Duodenal mucosa (tissue), 2 donors: ENCODE measurements at regions not wholly inside any gene's neighbourhood (a gene's known extent, or its start where the extent isn't known, plus 50 kb on each side); places are given as distances from the start of the nearest gene placed in this dataset.

Experiments
- H3K27ac ChIP-seq: one replicate; pipeline ENCODE4 v1.7.0; 2013; ENCODE audit warnings: low read depth, low read length
- H3K27me3 ChIP-seq, 2 donors: one replicate each; pipeline ENCODE4 v1.7.0; 2013; ENCODE audit warnings: low read length in 2 of 2, control low read depth in 1 of 2; ENCODE audit not compliant: insufficient read depth in 2 of 2, control insufficient read depth in 1 of 2
- H3K36me3 ChIP-seq, 2 donors: one replicate each; pipeline ENCODE4 v1.7.0; 2013; ENCODE audit warnings: low read length in 2 of 2, control low read depth in 1 of 2; ENCODE audit not compliant: insufficient read depth in 2 of 2, control insufficient read depth in 1 of 2
- H3K4me1 ChIP-seq, 2 donors: one replicate each; pipeline ENCODE4 v1.7.0; 2013; ENCODE audit warnings: low read length in 2 of 2, control low read depth in 1 of 2; ENCODE audit not compliant: insufficient read depth in 2 of 2, control insufficient read depth in 1 of 2
- H3K4me3 ChIP-seq, 2 donors: one replicate each; pipeline ENCODE4 v1.7.0; 2013; ENCODE audit warnings: low read length in 2 of 2, low read depth in 1 of 2
- H3K9ac ChIP-seq, 2 donors: one replicate each; pipeline ENCODE4 v1.7.0; 2013; ENCODE audit warnings: low read length in 2 of 2, low read depth in 1 of 2
- H3K9me3 ChIP-seq, 2 donors: one replicate each; pipeline ENCODE4 v1.7.0; 2013; ENCODE audit warnings: low read length in 2 of 2, control low read depth in 1 of 2; ENCODE audit not compliant: control insufficient read depth in 1 of 2

- H3K27me3 ChIP-seq = no peaks in the 10 kb centered on the region
- no peak overlapping the region for H3K9ac ChIP-seq
- no peaks in the 10 kb centered on the region for H3K9me3 ChIP-seq
- H3K4me3 ChIP-seq = no peak overlapping the region
- no peaks in the 10 kb centered on the region for H3K4me1 ChIP-seq
- H3K27ac ChIP-seq = no peak overlapping the region
- no peaks in the 10 kb centered on the region for H3K36me3 ChIP-seq
Measured at GRCh38 chr17:69728816-69729215, 314.3 kb downstream of the MAP2K6 start.

GRCh38 chr17:69729944-69730343 lies 315.4 kb downstream of the MAP2K6 start:
- Histone ChIP-seq H3K27ac (no peak overlapping the region), H3K36me3 (no peaks in the 10 kb centered on the region), H3K4me1 (no peaks in the 10 kb centered on the region)

DNA sequence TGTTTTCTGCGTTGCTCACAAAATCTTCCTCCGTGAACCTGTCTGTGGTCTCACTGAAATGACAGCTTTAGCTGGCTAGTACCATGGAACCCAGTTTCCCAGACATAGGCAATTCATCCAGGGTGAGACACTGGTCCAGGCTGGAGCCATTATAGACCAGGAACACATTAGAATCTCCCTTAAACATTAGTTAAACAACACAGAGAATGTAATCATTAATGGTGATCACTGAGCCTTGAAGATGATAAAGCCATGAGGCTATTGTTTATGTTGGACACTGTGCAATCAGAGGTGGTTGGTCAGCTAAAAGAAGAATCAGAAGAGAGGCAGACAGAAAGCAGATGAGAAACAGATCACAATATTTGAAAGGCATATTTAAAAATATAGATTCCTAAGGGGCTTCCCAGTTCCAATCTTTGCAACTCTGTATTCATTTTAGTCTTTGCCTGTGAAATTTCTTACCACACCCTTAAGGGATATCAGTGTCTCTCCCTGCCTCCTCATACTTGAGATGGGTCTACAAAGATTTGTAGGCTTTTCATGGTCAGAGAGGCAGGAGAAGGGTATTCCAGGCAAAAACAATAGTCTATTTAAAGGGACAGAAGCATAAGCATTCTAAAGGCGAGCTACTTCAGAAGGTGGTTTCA lies 317.9 kb downstream of the MAP2K6 start:
- Histone ChIP-seq H3K27ac (no peak overlapping the region), H3K36me3 (no peaks in the 10 kb centered on the region), H3K4me1 (no peaks in the 10 kb centered on the region), H3K27me3 (no peaks in the 10 kb centered on the region), H3K9me3 (no peaks in the 10 kb centered on the region), H3K4me3 (no peak overlapping the region), H3K9ac (no peak overlapping the region)

More at GRCh38 chr17:69729944-69730343, 315.4 kb downstream of the MAP2K6 start:
- Histone ChIP-seq H3K9ac (no peak overlapping the region), H3K4me3 (no peak overlapping the region), H3K9me3 (no peaks in the 10 kb centered on the region), H3K27me3 (no peaks in the 10 kb centered on the region)

- no peak overlapping the region for H3K27ac ChIP-seq
- no peaks in the 10 kb centered on the region for H3K9me3 ChIP-seq
- H3K9ac ChIP-seq = no peak overlapping the region
- no peaks in the 10 kb centered on the region for H3K4me1 ChIP-seq
- no peak overlapping the region for H3K4me3 ChIP-seq
- no peaks in the 10 kb centered on the region for H3K27me3 ChIP-seq
- H3K36me3 ChIP-seq = no peaks in the 10 kb centered on the region
Measured at GRCh38 chr17:69733171-69734012, 318.9 kb downstream of the MAP2K6 start.

DNA sequence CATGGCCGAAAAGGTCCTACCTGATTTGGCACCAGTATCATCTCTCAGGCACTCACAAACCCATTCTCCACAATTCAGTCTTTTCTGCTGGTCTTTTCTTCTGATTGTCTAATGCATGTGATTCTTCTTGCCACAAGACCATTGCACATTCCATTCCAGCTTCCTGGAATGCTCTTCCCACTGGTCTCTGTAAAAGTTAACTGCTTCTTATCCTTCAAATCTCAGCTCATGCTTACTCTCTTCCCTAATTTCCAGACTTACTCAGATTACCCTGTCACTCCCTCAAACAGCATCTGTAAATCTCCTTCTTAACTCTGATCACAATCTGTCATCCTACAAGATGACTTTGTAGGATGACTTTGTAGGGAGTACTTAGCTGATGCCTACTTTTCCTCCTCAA lies 320.2 kb downstream of the MAP2K6 start:
- H3K9me3 ChIP-seq = no peaks in the 10 kb centered on the region
- H3K36me3 ChIP-seq = no peaks in the 10 kb centered on the region
- H3K4me1 ChIP-seq = no peaks in the 10 kb centered on the region
- H3K9ac ChIP-seq = no peak overlapping the region
- H3K4me3 ChIP-seq = no peak overlapping the region
- no peak overlapping the region for H3K27ac ChIP-seq
- no peaks in the 10 kb centered on the region for H3K27me3 ChIP-seq

DNA sequence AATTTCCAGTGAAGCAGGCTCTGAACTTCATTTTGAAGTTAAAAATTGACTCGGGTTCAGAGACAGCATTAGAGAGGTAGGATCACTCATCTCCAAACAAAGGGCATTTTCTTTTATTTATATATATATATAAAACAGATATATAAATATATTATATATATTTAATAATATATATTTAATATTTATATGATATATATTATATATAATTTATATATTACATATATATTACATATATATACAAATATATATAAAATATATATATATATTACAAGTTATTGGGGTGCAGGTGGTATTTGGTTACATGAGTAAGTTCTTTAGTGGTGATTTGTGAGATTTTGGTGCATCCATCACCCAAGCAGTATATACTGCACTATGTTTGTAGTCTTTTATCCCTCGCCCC lies 320.8 kb downstream of the MAP2K6 start:
- Histone ChIP-seq H3K36me3 (no peaks in the 10 kb centered on the region), H3K9me3 (no peaks in the 10 kb centered on the region), H3K4me1 (no peaks in the 10 kb centered on the region), H3K9ac (no peak overlapping the region), H3K27ac (no peak overlapping the region), H3K27me3 (no peaks in the 10 kb centered on the region), H3K4me3 (no peak overlapping the region)

DNA sequence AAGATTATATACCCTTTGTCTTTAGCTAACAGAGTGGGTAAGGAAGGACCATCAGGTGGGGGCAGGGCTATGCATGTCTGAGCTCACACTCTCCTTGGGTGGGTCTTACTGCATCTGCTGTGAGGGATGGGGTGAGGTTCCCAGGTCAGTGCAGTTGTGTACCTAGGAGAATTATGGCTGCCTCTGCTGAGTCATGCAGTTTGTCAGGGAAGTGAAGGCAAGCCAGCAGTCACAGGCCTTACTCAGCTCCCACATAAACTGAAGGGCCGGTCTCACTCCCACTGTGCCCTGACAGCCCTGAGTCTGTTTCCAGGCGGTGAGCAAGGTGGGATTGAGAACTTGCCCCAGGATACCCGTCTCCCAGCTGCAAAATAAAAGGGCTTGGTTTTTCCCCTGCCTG lies 328.6 kb downstream of the MAP2K6 start:
- H3K27me3 ChIP-seq = no peaks in the 10 kb centered on the region
- no peak overlapping the region for H3K4me3 ChIP-seq
- H3K27ac ChIP-seq = no peak overlapping the region
- no peaks in the 10 kb centered on the region for H3K4me1 ChIP-seq
- H3K9me3 ChIP-seq = no peaks in the 10 kb centered on the region
- no peaks in the 10 kb centered on the region for H3K36me3 ChIP-seq
- no peak overlapping the region for H3K9ac ChIP-seq

GRCh38 chr17:69744512-69745070 lies 330.1 kb downstream of the MAP2K6 start:
- no peaks in the 10 kb centered on the region for H3K4me1 ChIP-seq
- no peaks in the 10 kb centered on the region for H3K27me3 ChIP-seq
- no peak overlapping the region for H3K9ac ChIP-seq
- H3K9me3 ChIP-seq = no peaks in the 10 kb centered on the region
- no peaks in the 10 kb centered on the region for H3K36me3 ChIP-seq
- no peak overlapping the region for H3K4me3 ChIP-seq
- no peak overlapping the region for H3K27ac ChIP-seq

GRCh38 chr17:69749911-69750310 lies 325.1 kb upstream of the KCNJ16 start:
- H3K9ac ChIP-seq = no peak overlapping the region
- H3K9me3 ChIP-seq = no peaks in the 10 kb centered on the region
- no peaks in the 10 kb centered on the region for H3K36me3 ChIP-seq
- H3K27ac ChIP-seq = no peak overlapping the region
- H3K4me3 ChIP-seq = no peak overlapping the region
- no peaks in the 10 kb centered on the region for H3K27me3 ChIP-seq
- H3K4me1 ChIP-seq = no peaks in the 10 kb centered on the region

GRCh38 chr17:69757688-69758430 lies 317.2 kb upstream of the KCNJ16 start:
- Histone ChIP-seq H3K27me3 (no peaks in the 10 kb centered on the region), H3K27ac (no peak overlapping the region), H3K4me1 (no peaks in the 10 kb centered on the region), H3K36me3 (no peaks in the 10 kb centered on the region), H3K9me3 (no peaks in the 10 kb centered on the region), H3K4me3 (no peak overlapping the region), H3K9ac (no peak overlapping the region)
